GM12875 (cell line): ENCODE measurements at regions not wholly inside any gene's neighbourhood (a gene's known extent, or its start where the extent isn't known, plus 50 kb on each side); places are given as distances from the start of the nearest gene placed in this dataset.

Source experiments
- H3K4me3 ChIP-seq: one replicate; pipeline ENCODE4 v1.5.1; 2011; ENCODE audit warnings: low read depth, low read length, control low read depth
- TF ChIP-seq, protein P1 (sequence below): IDR thresholded peaks from 2 replicates; pipeline ENCODE4 v1.5.1; 2011; ENCODE audit warnings: low read depth, mild to moderate bottlenecking, control low read depth, inconsistent platforms, low read length, moderate library complexity, borderline replicate concordance; ENCODE audit not compliant: insufficient read depth

GRCh38 chr20:10752206-10752605, 78.4 kb upstream of the JAG1 start:
- TF ChIP-seq, protein P1, sequence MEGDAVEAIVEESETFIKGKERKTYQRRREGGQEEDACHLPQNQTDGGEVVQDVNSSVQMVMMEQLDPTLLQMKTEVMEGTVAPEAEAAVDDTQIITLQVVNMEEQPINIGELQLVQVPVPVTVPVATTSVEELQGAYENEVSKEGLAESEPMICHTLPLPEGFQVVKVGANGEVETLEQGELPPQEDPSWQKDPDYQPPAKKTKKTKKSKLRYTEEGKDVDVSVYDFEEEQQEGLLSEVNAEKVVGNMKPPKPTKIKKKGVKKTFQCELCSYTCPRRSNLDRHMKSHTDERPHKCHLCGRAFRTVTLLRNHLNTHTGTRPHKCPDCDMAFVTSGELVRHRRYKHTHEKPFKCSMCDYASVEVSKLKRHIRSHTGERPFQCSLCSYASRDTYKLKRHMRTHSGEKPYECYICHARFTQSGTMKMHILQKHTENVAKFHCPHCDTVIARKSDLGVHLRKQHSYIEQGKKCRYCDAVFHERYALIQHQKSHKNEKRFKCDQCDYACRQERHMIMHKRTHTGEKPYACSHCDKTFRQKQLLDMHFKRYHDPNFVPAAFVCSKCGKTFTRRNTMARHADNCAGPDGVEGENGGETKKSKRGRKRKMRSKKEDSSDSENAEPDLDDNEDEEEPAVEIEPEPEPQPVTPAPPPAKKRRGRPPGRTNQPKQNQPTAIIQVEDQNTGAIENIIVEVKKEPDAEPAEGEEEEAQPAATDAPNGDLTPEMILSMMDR: no peak
- H3K4me3 ChIP-seq: no peak overlapping the region

GRCh38 chr20:10754824-10755223, 81.0 kb upstream of the JAG1 start:
- TF ChIP-seq, protein P1: no peak
- H3K4me3 ChIP-seq: no peak overlapping the region

- no peak overlapping the region for H3K4me3 ChIP-seq
- TF ChIP-seq, protein P1: no peak
Observed at GRCh38 chr20:10758446-10758845, 84.6 kb upstream of the JAG1 start.

GRCh38 chr20:10761232-10761631, 87.4 kb upstream of the JAG1 start:
- TF ChIP-seq, protein P1: no peak
- no peak overlapping the region for H3K4me3 ChIP-seq

DNA sequence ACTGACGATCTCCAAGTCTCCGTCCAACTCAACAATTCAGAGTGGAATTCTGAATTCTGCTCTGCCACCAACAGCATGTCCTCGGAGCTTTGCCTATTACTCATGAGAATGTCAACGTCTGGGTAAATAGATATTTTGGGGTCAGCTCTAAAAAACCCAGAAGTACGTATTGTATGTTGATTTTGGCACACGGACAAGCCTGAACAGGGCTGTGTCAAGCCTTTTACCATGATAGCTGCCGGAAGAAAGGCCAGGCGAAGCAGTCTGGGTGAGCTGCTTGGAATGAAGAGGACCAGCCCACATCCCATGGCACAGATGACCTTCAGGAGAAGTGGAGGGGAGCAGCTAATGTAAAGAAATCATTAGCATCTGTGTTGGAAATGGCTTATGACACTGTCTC, 88.0 kb upstream of the JAG1 start:
- TF ChIP-seq, protein P1: no peak
- H3K4me3 ChIP-seq: no peak overlapping the region

DNA sequence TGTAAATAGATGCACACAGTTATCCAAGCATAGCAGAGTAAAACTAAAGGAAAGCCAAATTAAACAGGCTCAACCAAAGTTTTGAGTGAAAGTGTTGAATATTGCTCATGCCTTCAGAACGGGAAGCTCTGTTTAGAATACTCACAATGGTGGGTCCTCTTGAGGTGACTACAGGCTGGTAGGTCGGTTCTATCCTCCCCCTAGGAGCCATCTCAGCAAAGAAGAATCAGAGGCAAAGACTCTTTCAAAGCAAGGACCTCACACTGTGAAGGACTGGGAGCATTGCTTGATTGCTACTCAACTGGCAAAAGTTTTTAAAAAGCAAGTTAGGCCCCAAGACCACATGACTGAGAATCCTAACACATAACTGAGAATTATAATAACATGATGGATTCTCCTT, 88.4 kb upstream of the JAG1 start:
- TF ChIP-seq, protein P1: no peak
- no peak overlapping the region for H3K4me3 ChIP-seq

GRCh38 chr20:10763112-10763511, 89.3 kb upstream of the JAG1 start:
- TF ChIP-seq, protein P1: no peak

More at GRCh38 chr20:10763112-10763511, 89.3 kb upstream of the JAG1 start:
- no peak overlapping the region for H3K4me3 ChIP-seq
